ENCODE measurements at regions not wholly inside any gene's neighbourhood (a gene's known extent, or its start where the extent isn't known, plus 50 kb on each side); places are given as distances from the start of the nearest gene placed in this dataset.

GRCh38 chr2:95674186-95674585 is 82.4 kb downstream of the TRIM43 start:
- no peak for TF ChIP-seq CTCF (conservative IDR thresholded peaks at IDR 0.05; ENCODE audit: low read length)
- TF ChIP-seq EZH2phosphoT487 (IDR thresholded peaks at IDR 0.05; ENCODE audit: borderline replicate concordance, low read depth, low read length): no peak

Data from OCI-LY7 (cell line).